Breast epithelium (tissue), 4 donors: ENCODE measurements at regions not wholly inside any gene's neighbourhood (a gene's known extent, or its start where the extent isn't known, plus 50 kb on each side); places are given as distances from the start of the nearest gene placed in this dataset.

ENCODE experiments used
- DNase-seq, 2 donors: peaks; one replicate each; pipeline ENCODE4 v3.0.0-alpha.2; 2019; ENCODE audit warnings: low spot score in 2 of 2
- H3K27ac ChIP-seq, 2 donors: fragments of 200-600 bp; sonication (generic) in 1 of 2; one replicate each; pipeline ENCODE4 v1.5.1; 2016 to 2019; ENCODE audit warnings: mild to moderate bottlenecking in 1 of 2
- H3K27me3 ChIP-seq, 2 donors: fragments of 200-600 bp; sonication (generic) in 1 of 2; one replicate each; pipeline versions ENCODE4 v1.5.1 to v1.6.0; 2017 to 2019; ENCODE audit warnings: control low read depth in 1 of 2, mild to moderate bottlenecking in 1 of 2
- H3K36me3 ChIP-seq: fragments of 200-600 bp; one replicate; pipeline ENCODE4 v1.5.1; 2019
- H3K4me1 ChIP-seq, 2 donors: fragments of 200-600 bp; sonication (generic); one replicate each; pipeline ENCODE4 v1.5.1; 2016 to 2019; ENCODE audit warnings: control low read depth in 1 of 2
- H3K4me3 ChIP-seq, 3 donors: fragments of 200-600 bp; sonication (generic); 1 replicate in 2 of 3; 2 replicates in 1 of 3; pipeline ENCODE4 v1.5.1; 2016 to 2019; ENCODE audit warnings: mild to moderate bottlenecking in 3 of 3, moderate library complexity in 2 of 3
- H3K9me3 ChIP-seq, 2 donors: fragments of 200-600 bp; sonication (generic) in 1 of 2; one replicate each; pipeline ENCODE4 v1.5.1; 2016 to 2019; ENCODE audit warnings: control low read depth in 1 of 2
- CTCF ChIP-seq, 3 donors: fragments of 450-650 bp; IDR thresholded peaks; one replicate each; pipeline ENCODE4 v1.5.1; 2016 to 2017; ENCODE audit warnings: antibody characterized with exemption in 3 of 3, mild to moderate bottlenecking in 3 of 3, moderate library complexity in 3 of 3
- POLR2A ChIP-seq: fragments of 450-650 bp; IDR thresholded peaks from one replicate; pipeline ENCODE4 v1.6.1; 2016; ENCODE audit warnings: antibody characterized with exemption, mild to moderate bottlenecking, moderate library complexity
- POLR2AphosphoS5 ChIP-seq, 3 donors: sonication (generic); formaldehyde crosslinking; IDR thresholded peaks; one replicate each; pipeline ENCODE4 v1.6.1; 2017; ENCODE audit warnings: antibody characterized with exemption in 3 of 3
- intact Hi-C: fragments of 100-400 bp; cut with DNase I; formaldehyde crosslinking; loops from one replicate; pipeline ENCODE4 v1.15.1; 2023; ENCODE audit warnings: low total_unique reads

GRCh38 chr2:51535763-51536162, 503.8 kb upstream of the NRXN1 start:
- Histone ChIP-seq H3K4me3 (no peak overlapping the region), H3K36me3 (no peaks in the 10 kb centered on the region), H3K27ac (no peak overlapping the region), H3K9me3 (peaks cover 3 to 7% of the 10 kb centered on the region in 2 donors), H3K27me3 (no peaks in the 10 kb centered on the region), H3K4me1 (no peaks in the 10 kb centered on the region)
- DNase-seq, result no peak
- TF ChIP-seq POLR2A (no peak), POLR2AphosphoS5 (IDR thresholded peaks at IDR 0.05) (no peak), CTCF (IDR thresholded peaks at IDR 0.05) (no peak)
- intact Hi-C loops, result no loop called here

DNA sequence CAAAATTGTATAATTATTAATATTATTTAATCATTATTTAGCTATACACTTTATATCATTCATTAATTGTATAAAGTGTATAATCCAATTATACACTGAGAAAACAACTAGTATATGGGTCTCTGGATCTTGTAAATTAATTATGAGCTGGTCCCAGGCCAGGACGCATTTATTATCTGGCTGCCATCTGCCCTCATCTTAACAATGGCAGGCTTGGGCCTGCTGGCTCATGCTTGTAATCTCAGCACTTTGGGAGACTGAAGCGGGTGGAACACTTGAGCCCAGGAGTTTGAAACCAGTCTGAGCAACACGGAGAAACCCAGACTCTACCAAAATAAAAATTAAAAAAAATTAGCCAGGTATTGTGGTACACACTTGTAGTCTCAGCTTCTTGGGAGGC, 502.2 kb upstream of the NRXN1 start:
- peaks cover 7% of the 10 kb centered on the region in 2 donors for H3K9me3 ChIP-seq
- H3K4me3 ChIP-seq, result no peak overlapping the region
- intact Hi-C loops, result no loop called here
- TF ChIP-seq CTCF (IDR thresholded peaks at IDR 0.05), result no peak
- TF ChIP-seq POLR2A, result no peak
- TF ChIP-seq POLR2AphosphoS5 (IDR thresholded peaks at IDR 0.05), result no peak
- no peak for DNase-seq
- no peaks in the 10 kb centered on the region for H3K27me3 ChIP-seq
- H3K27ac ChIP-seq, result no peak overlapping the region
- H3K4me1 ChIP-seq, result no peaks in the 10 kb centered on the region
- no peaks in the 10 kb centered on the region for H3K36me3 ChIP-seq

DNA sequence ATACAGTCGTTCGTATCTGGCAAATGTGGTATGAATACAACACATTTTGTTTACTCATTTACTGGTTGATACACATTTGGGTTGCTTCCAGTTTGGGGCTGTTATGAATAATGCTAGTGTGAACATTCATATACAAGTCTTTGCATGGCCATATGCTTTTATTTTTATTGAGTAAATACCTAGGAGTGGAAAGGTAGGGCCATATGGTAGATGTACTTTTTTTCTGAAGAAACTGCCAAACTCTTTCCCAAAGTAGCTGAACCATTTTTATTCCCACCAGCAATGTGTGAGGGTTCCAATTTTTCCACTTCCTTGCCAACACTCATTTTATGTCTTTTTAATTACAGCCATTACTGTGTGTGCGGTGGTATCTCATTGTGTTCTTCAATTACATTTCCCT, 496.2 kb upstream of the NRXN1 start:
- Histone ChIP-seq H3K27ac (no peak overlapping the region), H3K36me3 (no peaks in the 10 kb centered on the region), H3K4me3 (no peak overlapping the region), H3K4me1 (no peaks in the 10 kb centered on the region), H3K9me3 (peaks cover 0 to 7% of the 10 kb centered on the region in 2 donors), H3K27me3 (no peaks in the 10 kb centered on the region)
- DNase-seq, result no peak
- no peak for TF ChIP-seq POLR2A
- intact Hi-C loops, result no loop called here

DNA sequence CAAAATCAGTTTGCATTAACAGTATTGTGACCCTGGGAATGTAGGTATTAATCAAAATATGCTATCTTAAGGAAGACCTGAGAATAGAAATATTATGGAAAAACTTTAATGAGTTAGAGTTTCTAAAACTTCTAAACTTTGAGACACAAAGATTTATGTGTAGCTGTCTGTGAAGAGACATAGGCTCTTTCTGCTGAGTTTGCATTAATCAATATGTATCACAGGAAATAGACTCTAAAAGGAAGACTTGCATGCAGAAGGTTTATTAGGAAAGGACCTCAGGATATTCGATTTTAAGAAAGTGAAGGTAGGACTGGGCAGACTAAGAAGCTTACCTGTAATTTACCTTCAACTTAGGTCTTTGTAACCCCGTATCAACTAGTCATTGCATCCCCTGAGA, 494.8 kb upstream of the NRXN1 start:
- Histone ChIP-seq H3K4me3 (no peak overlapping the region), H3K27me3 (no peaks in the 10 kb centered on the region), H3K36me3 (no peaks in the 10 kb centered on the region), H3K9me3 (peaks cover 0 to 7% of the 10 kb centered on the region in 2 donors), H3K4me1 (no peaks in the 10 kb centered on the region), H3K27ac (no peak overlapping the region)
- intact Hi-C loops, result no loop called here
- DNase-seq, result no peak
- TF ChIP-seq POLR2AphosphoS5 (IDR thresholded peaks at IDR 0.05), result no peak
- TF ChIP-seq CTCF (IDR thresholded peaks at IDR 0.05), result no peak
- no peak for TF ChIP-seq POLR2A

GRCh38 chr2:51516667-51517066, 484.7 kb upstream of the NRXN1 start:
- no peak for DNase-seq
- Histone ChIP-seq H3K27me3 (no peaks in the 10 kb centered on the region), H3K4me3 (no peak overlapping the region), H3K4me1 (no peaks in the 10 kb centered on the region), H3K27ac (no peak overlapping the region), H3K9me3 (no peaks in the 10 kb centered on the region), H3K36me3 (no peaks in the 10 kb centered on the region)
- TF ChIP-seq CTCF (IDR thresholded peaks at IDR 0.05) (no peak), POLR2AphosphoS5 (IDR thresholded peaks at IDR 0.05) (no peak), POLR2A (no peak)
- intact Hi-C loops, result no loop called here

GRCh38 chr2:51511002-51511401, 479.1 kb upstream of the NRXN1 start:
- TF ChIP-seq CTCF (IDR thresholded peaks at IDR 0.05) (no peak), POLR2AphosphoS5 (IDR thresholded peaks at IDR 0.05) (no peak), POLR2A (no peak)
- Histone ChIP-seq H3K36me3 (no peaks in the 10 kb centered on the region), H3K27ac (no peak overlapping the region), H3K27me3 (no peaks in the 10 kb centered on the region), H3K9me3 (no peaks in the 10 kb centered on the region), H3K4me3 (no peak overlapping the region), H3K4me1 (no peaks in the 10 kb centered on the region)
- DNase-seq, result no peak
- intact Hi-C loops, result no loop called here
